K562 (cell line): ENCODE measurements at regions not wholly inside any gene's neighbourhood (a gene's known extent, or its start where the extent isn't known, plus 50 kb on each side); places are given as distances from the start of the nearest gene placed in this dataset.

Experiments used
- ATAC-seq: fragments of 200-7000 bp; cut with Tn5 transposase; 3 replicates; pipeline ENCODE4 v1.9.1; 2020; ENCODE audit warnings: moderate library complexity
- BruUV-seq: library from RNA; stranded (reverse); fragments of 400-500 nt; replicated peaks from 2 replicates; lab custom pipeline; 2021; lab: Mats Ljungman, UMichigan
- CTCF ChIA-PET: fragments of 300-600 bp; formaldehyde crosslinking; extraction: SDS; loops from one replicate; lab custom pipeline; 2021; ENCODE audit warnings: low intra/inter-chr PET ratio; lab: Yijun Ruan, JAX
- POLR2A ChIA-PET: fragments of 300-600, 350-650 bp; sonication (Branson Sonifier 250); formaldehyde crosslinking; extraction: SDS; loops from one replicate; lab custom pipeline; 2021; ENCODE audit warnings: antibody characterized with exemption, inconsistent platforms; lab: Yijun Ruan, JAX
- DNase-seq, 4 experiments: peaks; one replicate each; pipeline versions ENCODE4 v3.0.0 to v3.0.0-alpha.2; 2011 to 2018; ENCODE audit warnings: low spot score in 3 of 4, mixed read lengths in 3 of 4; ENCODE audit errors: extremely low read depth in 1 of 4
- FAIRE-seq: peaks from 2 replicates; lab custom pipeline; 2011; peaks lifted over from hg19 to GRCh38; lab: Jason Lieb, UNC
- H2AFZ ChIP-seq: 2 replicates; pipeline ENCODE4 v1.6.0; 2011; ENCODE audit warnings: low read depth, low read length, control low read depth, inconsistent platforms
- H3K27ac ChIP-seq: fragments of 200-600 bp; 3 replicates; pipeline ENCODE4 v1.8.0; 2011; ENCODE audit warnings: low read depth, mild to moderate bottlenecking, control low read depth, inconsistent platforms, low read length, moderate library complexity, mixed read lengths; ENCODE audit errors: extremely low read depth
- H3K27me3 ChIP-seq, 2 experiments: fragments of 300-600 bp in 1 of 2; 2 replicates in 1 of 2; 3 replicates in 1 of 2; pipeline versions ENCODE4 v1.6.0 to v1.8.0; 2011; ENCODE audit warnings: inconsistent platforms in 2 of 2, low read length in 2 of 2, mild to moderate bottlenecking in 1 of 2, mixed read lengths in 1 of 2, moderate library complexity in 1 of 2; ENCODE audit not compliant: control insufficient read depth in 2 of 2, insufficient read depth in 2 of 2
- H3K36me3 ChIP-seq: fragments of 300-600 bp; 3 replicates; pipeline ENCODE4 v1.8.0; 2011; ENCODE audit warnings: mild to moderate bottlenecking, low read length, inconsistent platforms; ENCODE audit not compliant: control insufficient read depth, insufficient read depth
- H3K4me1 ChIP-seq, 2 experiments: fragments of 200-600 bp in 1 of 2; replicated peaks in 1 of 2; 2 replicates in 1 of 2; 3 replicates in 1 of 2; pipeline versions ENCODE4 v1.5.1 to v1.8.0; 2011; ENCODE audit warnings: inconsistent platforms in 2 of 2, low read length in 2 of 2, mild to moderate bottlenecking in 1 of 2, mixed read lengths in 1 of 2, moderate library complexity in 1 of 2; ENCODE audit not compliant: control insufficient read depth in 2 of 2, insufficient read depth in 2 of 2
- H3K4me2 ChIP-seq: 2 replicates; pipeline ENCODE4 v1.6.1; 2011; ENCODE audit warnings: low read length, control low read depth, inconsistent platforms, mixed read lengths; ENCODE audit not compliant: insufficient read depth
- H3K4me3 ChIP-seq: fragments of 200-600 bp; sonication (generic), shearing (Covaris generic); 2 replicates; pipeline ENCODE4 v1.5.1; 2016; ENCODE audit warnings: control low read depth, inconsistent platforms
- H3K79me2 ChIP-seq: fragments of 200-600 bp; 3 replicates; pipeline ENCODE4 v1.8.0; 2011; ENCODE audit warnings: low read length, inconsistent platforms; ENCODE audit not compliant: control insufficient read depth, insufficient read depth
- H3K9ac ChIP-seq, 2 experiments: 2 replicates each; pipeline versions ENCODE4 v1.6.0 to v1.6.1; 2011; ENCODE audit warnings: low read depth in 2 of 2, low read length in 2 of 2, control low read depth in 1 of 2, inconsistent platforms in 1 of 2, mild to moderate bottlenecking in 1 of 2, mixed read lengths in 1 of 2; ENCODE audit not compliant: insufficient read depth in 1 of 2
- H3K9me1 ChIP-seq: one replicate; pipeline ENCODE4 v1.6.0; 2011; ENCODE audit warnings: inconsistent platforms, mild to moderate bottlenecking, low read length, moderate library complexity; ENCODE audit not compliant: control insufficient read depth, insufficient read depth
- H3K9me3 ChIP-seq: replicated peaks from 2 replicates; pipeline ENCODE4 v1.5.1; 2011; ENCODE audit warnings: low read depth, low read length, inconsistent platforms; ENCODE audit not compliant: control insufficient read depth, insufficient read depth
- H4K20me1 ChIP-seq: replicated peaks from 2 replicates; pipeline ENCODE4 v1.6.1; 2011; ENCODE audit warnings: low read length, inconsistent platforms, mixed read lengths; ENCODE audit not compliant: control insufficient read depth, insufficient read depth
- FIP1L1 ChIP-seq: fragments of 200-400 bp; formaldehyde crosslinking; IDR thresholded peaks from 2 replicates; pipeline ENCODE4 v1.6.1; 2018; ENCODE audit warnings: mild to moderate bottlenecking, low read depth, low read length; ENCODE audit not compliant: poor library complexity, severe bottlenecking
- POLR3A ChIP-seq: IDR thresholded peaks from 2 replicates; pipeline ENCODE4 v1.6.1; 2011; ENCODE audit warnings: borderline replicate concordance, mild to moderate bottlenecking, moderate library complexity; ENCODE audit not compliant: insufficient read length, insufficient read depth; ENCODE audit errors: extremely low read depth
- ZNF311 ChIP-seq: fragments of 250-450 bp; sonication (Bioruptor Pico); IDR thresholded peaks from 2 replicates; pipeline ENCODE4 v1.4.0; 2020; ENCODE audit warnings: mild to moderate bottlenecking, moderate library complexity
- WGBS: fragments of 100-300 bp; shearing (Covaris generic); methylation state at CpG from one replicate; pipeline ENCODE4 v1.1.6; 2016; ENCODE audit warnings: low coverage, mixed read lengths; ENCODE audit not compliant: insufficient coverage; ENCODE audit errors: missing lambda C conversion rate; 5-methylcytosine and 5-hydroxymethylcytosine counted together
- in situ Hi-C: fragments of 300-500 bp; cut with MboI; formaldehyde crosslinking; loops from 4 replicates; pipeline ENCODE4 v1.15.0; 2018; ENCODE audit warnings: inconsistent platforms, mixed read lengths
- intact Hi-C: fragments of 100-400 bp; cut with micrococcal nuclease; formaldehyde crosslinking; loops from 2 replicates; pipeline ENCODE4 v1.14.2; 2022
- TF ChIP-seq, protein P1 (sequence below): fragments of 200-800 bp; sonication (Bioruptor generic); IDR thresholded peaks from 2 replicates; pipeline ENCODE4 v1.6.1; 2017; ENCODE audit warnings: missing genetic modification characterization, missing compliant biosample characterization
- TF ChIP-seq, protein P2 (sequence below): fragments of 450-650 bp; IDR thresholded peaks from 2 replicates; pipeline ENCODE4 v1.6.1; 2016; ENCODE audit warnings: mild to moderate bottlenecking

DNA sequence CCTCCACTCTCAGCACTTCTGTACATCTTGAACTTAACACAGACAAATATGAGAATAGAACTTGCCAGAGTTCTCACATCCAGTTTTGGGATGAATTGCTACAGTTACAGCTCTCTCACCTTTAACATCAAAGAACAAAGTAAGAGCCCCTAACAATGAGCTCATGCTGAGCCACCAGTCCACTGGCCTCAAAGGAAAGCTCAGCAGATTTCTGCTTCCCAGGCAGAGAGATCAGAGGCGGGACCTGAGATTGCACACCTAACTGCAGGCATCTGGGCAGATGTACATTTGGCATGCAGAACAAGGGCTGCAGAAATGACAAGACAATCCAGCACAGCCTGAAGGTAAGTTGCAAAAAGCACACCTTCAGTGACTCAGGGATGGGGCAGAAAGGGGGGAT is 300.9 kb downstream of the MRPS30 start:
- FAIRE-seq (no peak), ATAC-seq (no peak), DNase-seq (no peak)
- Histone ChIP-seq H3K27me3 (no peaks in the 10 kb centered on the region), H3K9me1 (no peaks in the 10 kb centered on the region), H3K36me3 (no peaks in the 10 kb centered on the region), H3K4me3 (no peak overlapping the region), H3K9ac (no peak overlapping the region), H3K79me2 (no peaks in the 10 kb centered on the region), H3K4me2 (no peak overlapping the region), H3K4me1 (no peaks in the 10 kb centered on the region), H2AFZ (no peak overlapping the region), H3K27ac (no peak overlapping the region), H3K9me3 (no peaks in the 10 kb centered on the region; the same call in 1 of the 2 replicates), H4K20me1 (no peaks in the 10 kb centered on the region)
- WGBS, result 0% methylated on average over 1 of the region's 1 CpG
- CTCF ChIA-PET, result no interaction called here
- in situ Hi-C loops (no loop called here), intact Hi-C loops (no loop called here)
- POLR2A ChIA-PET, result no interaction called here
- TF ChIP-seq, protein P1, sequence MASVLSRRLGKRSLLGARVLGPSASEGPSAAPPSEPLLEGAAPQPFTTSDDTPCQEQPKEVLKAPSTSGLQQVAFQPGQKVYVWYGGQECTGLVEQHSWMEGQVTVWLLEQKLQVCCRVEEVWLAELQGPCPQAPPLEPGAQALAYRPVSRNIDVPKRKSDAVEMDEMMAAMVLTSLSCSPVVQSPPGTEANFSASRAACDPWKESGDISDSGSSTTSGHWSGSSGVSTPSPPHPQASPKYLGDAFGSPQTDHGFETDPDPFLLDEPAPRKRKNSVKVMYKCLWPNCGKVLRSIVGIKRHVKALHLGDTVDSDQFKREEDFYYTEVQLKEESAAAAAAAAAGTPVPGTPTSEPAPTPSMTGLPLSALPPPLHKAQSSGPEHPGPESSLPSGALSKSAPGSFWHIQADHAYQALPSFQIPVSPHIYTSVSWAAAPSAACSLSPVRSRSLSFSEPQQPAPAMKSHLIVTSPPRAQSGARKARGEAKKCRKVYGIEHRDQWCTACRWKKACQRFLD, result no peak
- TF ChIP-seq, protein P2, sequence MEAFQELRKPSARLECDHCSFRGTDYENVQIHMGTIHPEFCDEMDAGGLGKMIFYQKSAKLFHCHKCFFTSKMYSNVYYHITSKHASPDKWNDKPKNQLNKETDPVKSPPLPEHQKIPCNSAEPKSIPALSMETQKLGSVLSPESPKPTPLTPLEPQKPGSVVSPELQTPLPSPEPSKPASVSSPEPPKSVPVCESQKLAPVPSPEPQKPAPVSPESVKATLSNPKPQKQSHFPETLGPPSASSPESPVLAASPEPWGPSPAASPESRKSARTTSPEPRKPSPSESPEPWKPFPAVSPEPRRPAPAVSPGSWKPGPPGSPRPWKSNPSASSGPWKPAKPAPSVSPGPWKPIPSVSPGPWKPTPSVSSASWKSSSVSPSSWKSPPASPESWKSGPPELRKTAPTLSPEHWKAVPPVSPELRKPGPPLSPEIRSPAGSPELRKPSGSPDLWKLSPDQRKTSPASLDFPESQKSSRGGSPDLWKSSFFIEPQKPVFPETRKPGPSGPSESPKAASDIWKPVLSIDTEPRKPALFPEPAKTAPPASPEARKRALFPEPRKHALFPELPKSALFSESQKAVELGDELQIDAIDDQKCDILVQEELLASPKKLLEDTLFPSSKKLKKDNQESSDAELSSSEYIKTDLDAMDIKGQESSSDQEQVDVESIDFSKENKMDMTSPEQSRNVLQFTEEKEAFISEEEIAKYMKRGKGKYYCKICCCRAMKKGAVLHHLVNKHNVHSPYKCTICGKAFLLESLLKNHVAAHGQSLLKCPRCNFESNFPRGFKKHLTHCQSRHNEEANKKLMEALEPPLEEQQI, result no peak
- TF ChIP-seq ZNF311 (CRISPR knock-in tag) (no peak), POLR3A (no peak), FIP1L1 (no peak)
- no TSS peak for BruUV-seq
